ENCODE measurements at regions not wholly inside any gene's neighbourhood (a gene's known extent, or its start where the extent isn't known, plus 50 kb on each side); places are given as distances from the start of the nearest gene placed in this dataset.
A peak's percentile ranks its signal among the peaks of the same experiment; 100 is the strongest.
"Not testable (repeated sequence)": the region's sequence is repeated elsewhere in the genome, so short reads cannot be mapped to it uniquely, and the experiment has no call there.

DNA sequence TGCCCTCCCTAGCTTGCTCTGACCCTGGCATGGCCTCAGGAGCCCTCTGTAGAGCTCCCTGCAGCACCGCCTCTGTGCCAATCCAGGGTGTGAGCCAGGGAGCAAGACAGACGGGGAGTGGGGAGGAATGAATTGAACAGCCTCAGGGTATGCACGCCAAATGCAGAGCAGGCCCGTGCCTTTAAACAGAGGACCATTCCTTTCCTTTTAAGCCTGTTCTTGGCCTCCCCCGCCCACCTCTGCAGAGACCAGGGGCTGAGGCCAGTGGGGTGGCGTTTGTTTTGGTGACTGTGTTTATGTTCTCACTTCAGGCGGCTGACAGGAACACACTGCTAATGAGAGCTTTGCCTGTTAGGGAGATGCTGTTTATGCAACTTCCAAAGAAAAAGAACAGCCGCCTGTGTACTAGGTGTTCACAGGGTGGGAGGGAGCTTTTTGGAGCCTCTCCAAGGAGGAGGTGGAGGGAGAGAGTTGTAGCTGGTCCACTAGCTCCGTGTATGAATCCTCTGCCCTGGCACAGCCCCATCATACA, 528.1 kb upstream of the DPP6 start:
- peak; percentile 32 for DNase-seq

DNA sequence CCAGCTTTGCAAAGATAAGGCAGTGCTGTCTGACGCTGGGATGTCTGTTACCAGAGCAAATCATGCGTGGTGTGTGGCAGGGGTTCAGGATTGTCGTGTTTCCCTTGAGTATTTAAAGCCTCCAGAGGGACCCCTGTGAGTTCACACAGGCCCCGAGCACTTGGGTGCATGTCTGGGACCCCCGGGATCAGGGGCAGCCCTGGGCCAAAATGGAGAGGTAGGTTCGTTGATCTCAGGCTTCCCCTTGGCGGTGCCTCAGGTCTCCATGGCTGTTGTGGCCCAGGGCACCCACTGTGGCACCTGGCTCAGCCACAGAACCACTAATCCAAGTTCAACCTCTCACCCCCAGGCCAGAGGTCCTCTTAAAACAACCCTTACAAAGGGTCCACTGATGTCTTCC, 523.1 kb upstream of the DPP6 start:
- no peak for DNase-seq

DNA sequence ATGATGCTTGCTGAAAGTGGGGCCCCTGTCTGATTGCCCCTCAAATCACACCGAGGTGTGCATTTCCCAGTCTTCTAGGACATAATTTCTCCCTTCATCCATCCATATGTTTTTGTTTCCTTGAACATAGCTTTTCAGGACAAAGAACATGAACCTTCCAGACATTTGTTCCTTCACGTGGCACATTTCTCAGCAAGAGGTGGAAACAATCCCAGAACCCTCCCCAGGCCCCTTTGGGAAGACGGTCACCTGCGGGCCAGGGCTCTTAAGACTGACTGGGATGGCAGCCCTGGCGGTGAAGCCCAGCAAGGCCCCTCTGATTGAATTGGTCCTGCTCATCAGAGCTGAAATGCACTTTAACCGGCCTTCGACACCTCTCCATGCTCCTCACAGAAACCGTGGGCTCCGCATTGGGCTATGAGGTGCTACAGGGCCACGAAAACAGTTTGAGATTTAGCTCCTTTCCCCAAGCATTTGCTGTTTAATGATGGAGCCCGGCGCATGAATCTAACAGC, 522.5 kb upstream of the DPP6 start:
- no peak for DNase-seq

DNA sequence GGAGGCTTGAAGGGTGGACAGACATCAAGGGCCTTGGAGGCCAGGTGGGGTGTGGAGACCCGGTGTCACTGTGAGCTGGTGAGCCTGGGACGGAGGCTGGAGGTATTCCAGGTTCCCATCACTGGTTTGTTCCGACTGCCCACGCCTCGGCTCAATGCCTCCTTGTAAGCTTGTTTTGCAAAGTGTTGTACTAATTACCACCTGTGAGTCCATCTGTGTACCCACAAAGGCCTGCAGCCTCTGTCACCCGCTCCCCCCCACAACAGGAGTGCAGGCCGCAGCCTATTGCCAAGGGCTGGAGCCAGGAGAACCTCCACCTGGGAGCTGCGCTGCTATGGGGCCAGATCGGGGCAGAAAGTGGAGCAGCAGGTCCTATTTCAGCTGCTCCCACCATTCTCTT, 521.8 kb upstream of the DPP6 start:
- DNase-seq: no peak

DNA sequence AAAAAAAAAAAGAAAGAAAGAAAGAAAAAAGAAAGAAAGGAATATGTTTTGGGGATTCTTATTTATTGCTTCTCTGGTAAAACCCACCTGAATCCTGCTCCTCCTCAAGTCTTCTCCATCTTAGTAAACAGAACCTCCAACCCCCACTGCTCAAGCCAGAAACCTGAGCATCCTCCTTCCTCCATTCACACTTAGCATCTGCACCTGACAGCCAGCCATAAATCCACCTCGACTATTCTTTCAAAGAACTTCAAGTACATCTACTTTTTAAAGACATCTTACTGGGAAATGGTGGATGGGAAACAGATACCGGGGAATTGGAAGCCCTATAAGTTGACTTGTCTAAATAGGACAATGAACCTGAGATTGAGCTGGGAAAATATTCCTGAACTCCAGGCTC, 519.9 kb upstream of the DPP6 start:
- DNase-seq: peak; percentile 38

DNA sequence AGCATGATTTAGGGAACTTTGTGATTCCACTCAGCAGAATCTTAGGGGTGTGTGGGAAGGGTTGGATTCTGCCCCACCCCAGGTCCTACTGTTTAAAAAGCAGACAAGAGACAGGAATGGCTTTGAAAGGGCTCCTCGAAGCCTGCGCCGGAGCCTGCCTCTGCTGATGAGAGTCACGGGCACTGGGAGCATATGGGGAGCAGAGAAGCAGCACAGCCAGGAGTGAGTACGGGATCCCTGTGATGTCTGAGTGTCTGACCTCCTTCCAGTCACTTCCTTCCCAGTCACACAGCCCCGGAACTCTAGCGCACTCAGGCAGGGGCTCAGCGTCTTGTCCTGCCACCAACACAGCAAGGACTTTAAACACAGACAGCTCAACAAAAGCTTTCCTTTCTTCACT, 514.9 kb upstream of the DPP6 start:
- DNase-seq: no peak

DNA sequence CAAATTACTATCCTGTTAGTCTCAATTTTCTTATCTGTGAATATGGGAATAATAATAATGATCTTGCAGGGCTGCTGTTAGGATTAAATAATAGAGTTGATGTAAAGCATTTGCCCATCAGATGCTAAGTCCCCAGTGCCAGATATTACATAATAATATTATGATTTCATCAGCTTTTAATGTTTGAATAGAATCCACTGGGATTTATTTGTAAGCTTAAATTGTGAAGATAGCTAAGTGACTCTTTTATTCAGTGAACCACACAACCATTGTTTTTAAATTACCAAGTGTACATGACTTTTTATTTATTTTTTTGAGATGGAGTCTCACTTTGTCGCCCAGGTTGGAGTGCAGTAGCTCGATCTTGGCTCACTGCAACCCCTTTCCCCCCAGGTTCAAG, 510.3 kb upstream of the DPP6 start:
- DNase-seq: no peak

DNA sequence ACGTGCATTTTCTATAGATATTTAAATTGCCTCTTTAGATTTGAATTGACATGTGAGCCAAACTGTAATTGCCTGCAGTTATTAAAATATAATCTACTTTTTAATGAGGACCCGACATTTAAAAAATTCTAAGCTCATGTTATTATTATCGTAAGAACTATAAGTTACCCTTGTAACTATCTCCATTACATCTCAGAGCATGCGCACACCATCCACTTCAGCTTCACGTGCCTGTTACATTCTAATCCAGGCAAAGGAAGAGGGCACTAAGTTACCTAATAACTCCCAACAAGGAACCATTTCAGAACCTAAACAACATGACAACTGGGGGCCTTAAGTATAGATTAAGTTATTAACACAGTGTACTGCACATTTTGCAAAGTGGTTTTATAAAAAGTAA, 509.0 kb upstream of the DPP6 start:
- no peak for DNase-seq

DNA sequence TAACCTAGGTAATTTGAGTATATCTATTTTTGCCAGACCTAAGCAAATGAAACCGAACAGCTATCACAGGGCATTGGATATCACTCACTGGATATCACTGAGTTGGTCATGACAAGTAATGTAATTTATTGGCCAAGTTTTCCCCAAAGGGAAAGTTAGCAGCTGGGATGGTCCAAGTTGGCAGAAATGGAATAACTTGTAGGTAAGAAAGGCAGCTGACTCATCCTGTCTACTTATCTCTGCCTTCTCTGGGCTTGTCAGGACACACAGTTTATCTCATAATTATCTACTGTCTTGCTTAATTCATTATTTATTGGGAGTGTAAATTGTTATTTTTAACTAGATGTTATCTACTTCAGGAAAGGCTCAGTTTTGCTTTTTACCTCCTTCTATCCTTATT, 502.0 kb upstream of the DPP6 start:
- DNase-seq: no peak

DNA sequence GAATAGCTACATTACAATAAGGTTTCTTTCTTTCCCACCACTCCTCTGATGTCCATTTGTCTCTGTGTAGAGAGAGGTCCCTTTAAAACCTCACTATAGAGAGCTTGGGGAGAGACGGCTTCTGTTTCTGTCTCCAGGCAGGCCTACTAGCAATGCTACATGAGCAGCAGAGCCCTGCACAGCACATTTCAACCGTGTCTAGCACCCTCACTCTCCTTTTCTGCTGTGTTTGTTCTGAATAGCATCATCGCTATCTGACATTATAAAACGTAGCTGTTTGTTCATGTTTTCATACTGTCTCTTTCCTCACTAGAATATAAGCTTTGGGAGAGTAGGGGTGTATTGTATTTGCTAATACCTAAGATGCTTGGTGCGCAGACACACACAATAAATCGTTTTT, 487.8 kb upstream of the DPP6 start:
- no peak for DNase-seq

DNA sequence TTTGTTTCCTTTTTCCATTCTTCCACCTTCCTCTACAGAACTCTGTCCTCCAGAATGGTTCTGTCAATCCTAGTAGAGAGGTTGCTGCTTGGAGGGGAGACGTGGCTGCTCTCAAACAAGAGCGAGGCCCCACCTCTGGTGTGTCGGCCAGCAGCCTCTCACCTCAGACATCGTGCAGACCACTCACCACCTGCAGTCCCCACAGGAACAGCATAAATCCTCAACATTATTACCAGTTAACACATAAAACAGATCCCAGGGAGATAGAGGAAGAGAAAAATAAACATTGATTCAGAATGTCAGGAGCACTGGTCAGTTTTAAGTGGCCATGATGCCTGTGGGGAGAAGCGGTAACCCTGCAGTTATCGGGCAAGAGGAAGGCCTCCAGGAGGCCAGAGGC, 485.9 kb upstream of the DPP6 start:
- DNase-seq: no peak

DNA sequence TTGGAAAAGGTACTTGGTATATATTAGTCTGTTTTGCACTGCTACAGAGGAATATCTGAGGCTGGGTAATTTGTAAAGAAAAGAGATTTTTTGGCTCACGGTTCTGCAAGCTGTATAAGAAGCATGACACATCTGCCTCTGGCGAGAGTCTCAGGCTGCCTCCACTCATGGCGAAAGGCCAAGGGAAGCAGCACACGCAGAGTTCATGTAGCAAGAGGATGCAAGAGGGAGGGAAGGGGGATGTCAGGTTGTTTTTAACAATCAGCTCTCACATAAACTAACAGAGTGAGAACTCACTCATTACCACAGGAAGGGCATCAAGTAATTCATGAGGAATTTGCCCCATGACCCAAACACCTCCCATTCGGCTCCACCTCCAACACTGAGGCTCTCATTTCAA, 484.8 kb upstream of the DPP6 start:
- peak; percentile 21 for DNase-seq

DNA sequence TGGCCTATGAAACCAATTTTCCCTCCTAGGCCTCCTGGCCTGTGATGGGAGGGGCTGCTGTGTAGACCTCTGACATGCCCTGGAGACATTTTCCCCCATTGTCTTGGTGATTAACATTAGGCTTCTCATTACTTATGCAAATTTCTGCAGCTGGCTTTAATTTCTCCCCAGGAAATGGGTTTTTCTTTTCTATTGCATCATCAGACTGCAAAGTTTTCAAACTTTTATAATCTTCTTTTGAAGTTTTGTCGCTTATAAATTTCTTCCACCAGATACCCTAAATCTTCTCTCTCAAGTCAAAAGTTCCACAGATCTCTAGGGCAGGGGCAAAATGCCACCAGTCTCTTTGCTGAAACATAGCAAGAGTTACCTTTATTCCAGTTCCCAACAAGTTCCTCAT, 482.7 kb upstream of the DPP6 start:
- not testable (repeated sequence) for DNase-seq

DNA sequence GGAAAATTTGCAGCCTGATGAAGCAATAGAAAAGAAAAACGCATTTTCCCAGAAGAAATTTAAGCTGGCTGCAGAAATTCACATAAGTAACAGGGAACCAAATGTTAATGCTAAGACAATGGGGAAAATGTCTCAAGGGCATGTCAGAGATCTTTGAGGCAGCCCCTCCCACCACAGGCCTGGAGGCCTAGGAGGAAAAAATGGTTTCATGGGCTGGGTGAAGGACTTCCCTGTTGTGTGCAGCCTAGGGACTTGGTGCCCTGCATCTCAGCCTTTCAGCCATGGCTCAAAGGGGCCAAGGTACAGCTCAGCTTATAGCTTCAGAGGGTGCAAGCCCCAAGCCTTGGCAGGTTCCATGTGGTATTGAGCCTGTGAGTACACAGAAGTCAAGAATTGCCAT, 476.1 kb upstream of the DPP6 start:
- DNase-seq: no peak

DNA sequence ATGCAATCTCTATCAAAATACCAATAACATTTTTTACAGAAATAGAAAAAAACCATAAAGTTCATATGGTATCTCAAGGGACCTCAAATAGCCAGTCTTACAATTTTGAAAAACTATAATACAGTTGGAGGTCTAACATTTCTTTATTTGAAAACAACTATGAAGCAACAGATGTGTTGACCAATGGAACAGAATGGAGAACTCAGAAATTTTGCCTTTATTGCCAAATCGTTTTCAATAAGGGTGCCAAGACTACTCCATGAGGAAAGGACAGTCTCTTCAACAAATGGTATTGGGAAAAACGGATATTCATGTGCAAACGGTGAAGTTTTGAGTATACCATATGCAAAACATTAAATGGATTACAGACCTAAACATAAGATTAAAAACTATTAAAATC, 470.8 kb upstream of the DPP6 start:
- no peak for DNase-seq

DNA sequence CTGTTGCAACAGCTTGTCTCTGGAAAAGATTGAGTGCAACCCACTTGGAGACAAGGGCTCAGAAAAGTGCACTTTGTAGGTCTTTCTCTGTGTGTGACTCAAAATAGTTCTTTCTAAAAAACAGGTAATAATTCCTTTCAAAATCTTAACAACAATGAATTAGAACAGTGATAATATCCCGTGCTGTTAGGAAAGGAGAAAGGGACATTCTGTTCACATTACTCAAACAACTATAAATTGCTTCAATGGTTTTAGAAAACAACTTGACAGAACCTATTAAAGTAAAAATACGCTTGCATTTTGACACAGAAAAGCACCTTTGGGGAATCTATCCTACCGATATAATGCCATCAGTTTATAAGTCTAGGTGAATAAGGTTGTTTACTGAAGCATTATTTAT, 468.1 kb upstream of the DPP6 start:
- DNase-seq: no peak

DNA sequence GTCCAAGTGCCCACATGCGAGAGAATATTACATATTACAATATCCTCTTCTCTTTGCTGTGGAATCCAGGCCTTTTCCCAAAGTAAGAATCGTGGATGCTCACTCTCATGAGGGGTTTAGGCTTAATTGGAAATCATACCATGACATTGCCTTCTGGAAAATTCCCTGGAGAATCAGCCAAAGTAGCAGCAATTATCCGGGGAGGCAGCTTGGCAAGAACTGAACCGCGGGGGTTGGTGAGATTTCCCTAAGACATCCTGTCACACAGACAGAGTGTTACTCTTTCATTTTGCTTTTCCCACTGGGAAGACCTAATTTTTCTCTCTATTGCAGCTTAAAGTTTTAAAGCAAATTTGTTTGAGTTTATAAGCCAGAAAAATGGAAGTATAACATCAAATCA, 463.6 kb upstream of the DPP6 start:
- DNase-seq: no peak

DNA sequence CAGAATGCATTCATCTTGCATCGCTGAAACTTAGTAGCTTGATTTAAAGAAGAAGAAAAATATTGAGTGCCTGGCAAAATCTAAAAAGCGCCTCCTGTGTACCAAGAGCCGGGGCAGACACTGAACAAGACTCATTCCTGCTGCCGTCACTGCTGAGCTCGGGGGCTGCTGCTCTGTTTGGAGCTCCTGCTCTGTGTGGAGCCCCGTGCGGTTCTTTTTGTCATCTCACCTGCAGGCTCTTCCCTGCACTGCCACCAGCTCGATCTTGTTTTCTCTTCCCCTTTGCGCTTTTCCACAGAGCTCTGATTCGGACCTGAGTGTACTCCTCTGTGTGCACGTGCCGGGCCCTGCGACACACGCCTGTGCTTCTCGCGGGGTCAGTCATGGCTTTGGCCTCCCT, 462.1 kb upstream of the DPP6 start:
- no peak for DNase-seq

DNA sequence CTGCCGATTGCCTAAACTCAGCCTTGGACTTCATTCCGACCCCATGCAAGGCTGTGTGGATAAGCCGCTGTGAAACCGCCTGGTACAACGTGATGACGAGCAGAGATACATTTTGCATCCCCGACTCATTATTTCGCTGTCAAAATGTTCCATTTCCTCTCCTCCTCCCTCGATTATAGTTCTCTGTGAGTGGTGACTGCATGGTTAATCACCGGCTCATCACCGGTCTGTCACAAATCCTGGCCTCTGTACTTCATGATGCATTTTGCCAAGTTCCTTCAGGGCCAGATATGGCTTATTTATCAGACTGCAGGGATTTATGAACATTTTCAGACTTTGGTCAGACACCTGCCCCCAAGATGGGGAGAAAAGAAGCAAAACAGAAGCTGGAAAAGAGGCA, 461.6 kb upstream of the DPP6 start:
- DNase-seq: no peak

DNA sequence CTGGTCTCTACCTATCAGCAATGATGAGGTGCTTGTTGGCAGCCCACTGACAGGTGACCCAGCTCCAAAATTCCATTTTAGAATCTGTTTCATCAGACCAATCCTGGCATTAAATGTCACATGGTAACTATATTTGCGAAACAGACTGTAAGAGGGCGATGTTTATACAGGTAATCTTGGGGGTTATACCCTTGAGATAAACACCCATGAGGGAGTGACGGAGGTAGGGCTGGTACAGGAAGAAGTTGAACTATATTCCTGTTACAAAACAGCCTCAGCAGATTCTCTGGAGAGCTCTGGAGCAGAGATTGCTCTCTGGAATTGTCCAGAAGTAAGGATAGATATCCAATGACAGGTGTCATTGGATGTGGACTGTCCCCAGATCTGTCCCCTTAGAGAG, 444.8 kb upstream of the DPP6 start:
- DNase-seq: no peak

DNA sequence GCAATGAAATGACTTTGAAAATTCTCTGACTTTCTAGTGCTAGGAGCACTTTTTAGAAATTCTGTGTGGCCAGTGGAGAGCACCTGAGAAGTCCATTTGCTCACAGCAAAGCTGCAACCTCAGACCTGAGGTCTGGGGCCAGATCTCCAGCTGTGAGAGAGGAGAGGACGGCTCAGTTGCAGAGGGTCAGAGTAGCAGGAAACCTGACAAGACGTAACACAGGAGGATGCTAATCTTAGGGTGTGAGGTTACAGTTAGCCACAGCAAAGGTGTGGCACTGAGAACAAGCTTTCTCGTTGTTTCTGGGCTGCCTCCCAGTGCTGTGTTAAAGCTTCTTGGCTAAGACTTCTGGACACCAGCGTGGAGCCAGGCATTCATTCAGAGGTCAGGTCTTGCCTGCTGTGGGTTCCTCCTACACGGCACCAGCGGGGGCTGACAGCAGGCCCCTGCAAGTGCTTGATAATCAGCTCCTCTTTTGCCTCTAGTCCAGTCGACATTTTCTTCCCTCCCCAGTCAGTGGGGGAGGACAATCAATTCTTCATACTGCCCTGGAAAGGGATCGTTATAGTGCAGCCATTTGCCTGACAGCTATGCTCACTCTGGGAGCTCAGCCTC, 435.4 kb upstream of the DPP6 start:
- no peak for DNase-seq

DNA sequence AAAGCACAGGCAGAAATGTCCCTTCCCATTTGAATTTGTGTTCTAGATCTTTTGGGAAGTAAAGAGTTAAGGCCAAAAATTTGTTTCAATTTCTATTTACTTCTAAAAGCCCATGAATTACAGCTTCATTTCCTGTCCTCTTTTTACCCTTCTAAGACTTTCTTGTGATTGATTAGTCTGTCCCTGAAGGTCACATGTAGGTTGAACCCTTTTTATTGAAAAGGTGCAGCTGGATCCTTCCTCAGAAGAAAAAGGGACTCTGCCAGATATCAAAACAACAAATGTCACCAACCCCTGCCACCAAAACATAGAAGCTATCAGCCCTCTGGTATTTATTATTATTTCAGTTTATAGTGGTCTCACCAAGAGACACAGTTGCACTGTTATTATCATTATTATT, 424.9 kb upstream of the DPP6 start:
- DNase-seq: no peak

DNA sequence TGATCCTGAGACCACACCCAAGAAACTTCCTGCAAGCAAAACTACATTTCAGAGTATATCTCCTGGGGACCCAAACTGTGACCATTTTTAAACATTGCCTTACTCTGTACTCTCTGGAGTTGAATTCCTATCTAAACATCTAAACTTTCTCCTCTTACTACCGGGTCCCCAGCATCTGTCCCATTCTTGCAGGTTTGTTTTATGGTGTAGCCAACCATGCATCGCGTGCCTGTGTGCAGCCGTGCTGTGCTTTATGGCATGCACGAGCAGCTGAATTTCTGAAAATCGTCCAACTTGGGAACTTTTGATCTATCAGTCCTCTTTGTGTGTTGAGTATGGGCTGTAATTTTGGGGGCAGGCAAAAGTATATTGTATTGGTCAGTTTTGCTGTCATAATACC, 423.8 kb upstream of the DPP6 start:
- no peak for DNase-seq

DNA sequence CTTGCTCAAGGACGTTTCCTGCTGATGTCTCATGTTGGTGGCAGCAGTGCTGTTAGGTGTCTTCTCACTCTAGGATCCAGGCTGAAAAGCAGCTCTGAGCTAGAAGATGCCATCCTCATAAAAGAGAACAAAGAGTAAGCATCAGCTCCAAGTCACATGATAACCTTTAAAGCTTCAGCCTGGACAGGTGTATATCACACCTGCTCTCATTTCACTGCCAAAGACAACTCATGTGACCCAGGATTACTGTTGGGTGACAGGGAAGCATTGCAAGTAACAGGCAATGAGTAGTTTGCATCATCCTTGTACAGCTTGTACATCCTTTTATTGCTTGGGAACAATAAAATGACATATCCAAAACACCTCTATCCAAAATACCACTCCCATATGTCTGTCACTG, 423.4 kb upstream of the DPP6 start:
- no peak for DNase-seq

Data from left kidney (tissue), 1 donor.